ENCODE measurements at regions not wholly inside any gene's neighbourhood (a gene's known extent, or its start where the extent isn't known, plus 50 kb on each side); places are given as distances from the start of the nearest gene placed in this dataset.

DNA sequence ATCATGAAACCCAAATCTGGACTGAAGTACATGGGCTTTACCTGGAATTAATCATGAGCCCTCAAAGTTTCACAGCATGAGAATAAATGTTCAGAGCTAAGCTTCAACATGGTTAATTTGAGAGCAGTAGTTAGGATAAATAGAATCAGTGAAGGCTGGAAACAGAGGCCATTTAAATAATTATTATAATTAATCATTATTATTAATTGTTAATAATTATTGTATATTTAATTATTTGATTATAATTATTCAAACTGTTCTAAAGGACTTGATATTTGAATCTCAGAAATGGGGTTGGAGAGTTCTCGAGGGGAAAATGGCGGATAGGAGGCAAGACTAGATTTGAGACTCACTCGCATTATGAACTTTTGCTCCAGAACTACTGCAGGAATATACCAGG lies 119.6 kb upstream of the ITGA1 start:
- H3K27ac ChIP-seq: no peak overlapping the region
- intact Hi-C loops (cut with DNase I): loop anchor here in 1 of 2 donors (10.0 kb wide), 1 partner anchor 247 kb away; no protein-coding TSS in a partner anchor
- no peak for DNase-seq
- no peak for ATAC-seq
- WGBS, 3 donors: 97 to 99% (median 99%) methylated on average over 3 of the region's 3 CpGs
- peaks cover 0 to 3% (median 0%) of the 10 kb centered on the region in 3 donors for H3K27me3 ChIP-seq (ENCODE audit: insufficient read depth in 3 of 3, low read length in 2 of 3)
- no peaks in the 10 kb centered on the region for H3K36me3 ChIP-seq (ENCODE audit: insufficient read depth in 1 of 2, low read depth in 1 of 2)
- H3K4me1 ChIP-seq: no peaks in the 10 kb centered on the region
- no peaks in the 10 kb centered on the region for H3K9me3 ChIP-seq
- H3K4me3 ChIP-seq: no peak overlapping the region
- TF ChIP-seq, protein P1, sequence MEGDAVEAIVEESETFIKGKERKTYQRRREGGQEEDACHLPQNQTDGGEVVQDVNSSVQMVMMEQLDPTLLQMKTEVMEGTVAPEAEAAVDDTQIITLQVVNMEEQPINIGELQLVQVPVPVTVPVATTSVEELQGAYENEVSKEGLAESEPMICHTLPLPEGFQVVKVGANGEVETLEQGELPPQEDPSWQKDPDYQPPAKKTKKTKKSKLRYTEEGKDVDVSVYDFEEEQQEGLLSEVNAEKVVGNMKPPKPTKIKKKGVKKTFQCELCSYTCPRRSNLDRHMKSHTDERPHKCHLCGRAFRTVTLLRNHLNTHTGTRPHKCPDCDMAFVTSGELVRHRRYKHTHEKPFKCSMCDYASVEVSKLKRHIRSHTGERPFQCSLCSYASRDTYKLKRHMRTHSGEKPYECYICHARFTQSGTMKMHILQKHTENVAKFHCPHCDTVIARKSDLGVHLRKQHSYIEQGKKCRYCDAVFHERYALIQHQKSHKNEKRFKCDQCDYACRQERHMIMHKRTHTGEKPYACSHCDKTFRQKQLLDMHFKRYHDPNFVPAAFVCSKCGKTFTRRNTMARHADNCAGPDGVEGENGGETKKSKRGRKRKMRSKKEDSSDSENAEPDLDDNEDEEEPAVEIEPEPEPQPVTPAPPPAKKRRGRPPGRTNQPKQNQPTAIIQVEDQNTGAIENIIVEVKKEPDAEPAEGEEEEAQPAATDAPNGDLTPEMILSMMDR (IDR thresholded peaks at IDR 0.05): no peak

DNA sequence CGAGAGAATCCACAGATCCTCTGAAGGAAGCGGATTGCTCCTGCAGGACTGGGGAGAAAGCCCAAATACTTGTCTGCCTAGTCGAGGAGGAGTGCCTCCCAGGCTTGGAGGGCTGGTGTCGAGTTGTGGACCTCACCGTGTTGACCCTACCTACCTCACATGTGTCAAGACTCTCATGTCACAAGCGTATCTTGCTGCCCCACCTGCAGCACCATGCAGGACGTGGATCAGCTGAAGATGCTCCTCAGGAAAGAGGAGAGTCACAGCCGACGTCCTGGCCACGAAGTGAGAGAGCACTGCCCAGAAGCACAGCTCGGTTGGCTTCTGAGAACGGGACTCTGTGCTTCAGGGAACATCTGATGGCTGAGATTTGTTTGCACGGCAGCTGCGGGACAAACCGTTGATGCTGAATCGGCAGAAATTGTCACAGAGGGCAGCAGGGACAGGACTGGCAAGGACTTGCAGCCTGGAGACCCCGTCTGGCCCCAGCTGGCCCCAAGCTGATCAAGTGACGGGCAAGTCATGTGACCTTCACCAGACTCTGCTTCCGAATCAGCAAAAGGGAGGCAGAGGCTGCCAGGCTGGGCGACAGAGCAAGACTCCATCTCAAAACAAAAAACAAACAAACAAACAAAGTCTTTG lies 119.1 kb upstream of the ITGA1 start:
- no peak for ATAC-seq
- TF ChIP-seq, protein P1 (IDR thresholded peaks at IDR 0.05): no peak
- Histone ChIP-seq H3K4me1 (no peaks in the 10 kb centered on the region), H3K27me3 (ENCODE audit: insufficient read depth in 3 of 3, low read length in 2 of 3) (peaks cover 0 to 3% (median 0%) of the 10 kb centered on the region in 3 donors), H3K27ac (no peak overlapping the region), H3K4me3 (no peak overlapping the region), H3K9me3 (no peaks in the 10 kb centered on the region), H3K36me3 (ENCODE audit: insufficient read depth in 1 of 2, low read depth in 1 of 2) (no peaks in the 10 kb centered on the region)
- peak in 1 of 2 donors; percentile 36 for DNase-seq
- WGBS, 3 donors: 42 to 48% (median 46%) methylated on average over 20 of the region's 20 CpGs
- intact Hi-C loops (cut with DNase I): loop anchor here in 1 of 2 donors (10.0 kb wide), 1 partner anchor 246 kb away; no protein-coding TSS in a partner anchor

DNA sequence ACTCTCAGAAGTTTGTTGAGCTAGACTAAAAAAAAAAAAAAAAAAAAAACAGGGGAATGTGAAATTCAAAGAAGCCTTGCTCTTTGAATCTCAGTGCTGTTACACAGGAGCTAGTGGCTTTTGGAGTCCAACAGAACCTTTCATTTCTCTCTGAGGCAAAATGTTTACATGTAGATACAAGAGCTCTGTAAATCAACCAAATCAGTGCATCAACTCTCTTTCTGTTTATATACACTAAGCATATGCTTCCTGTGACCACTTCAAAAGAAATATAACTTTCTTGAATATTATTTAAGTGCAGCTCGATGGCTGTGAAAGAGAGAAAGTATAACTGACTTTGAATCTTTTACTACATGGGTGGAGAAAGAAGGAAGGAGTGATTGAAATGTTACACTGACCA lies 115.3 kb upstream of the ITGA1 start:
- ATAC-seq (no peak), DNase-seq (no peak)
- Histone ChIP-seq H3K36me3 (ENCODE audit: insufficient read depth in 1 of 2, low read depth in 1 of 2) (no peaks in the 10 kb centered on the region), H3K9me3 (no peaks in the 10 kb centered on the region), H3K27ac (no peak overlapping the region), H3K4me1 (no peaks in the 10 kb centered on the region), H3K4me3 (no peak overlapping the region), H3K27me3 (ENCODE audit: insufficient read depth in 3 of 3, low read length in 2 of 3) (peaks cover 0 to 3% (median 0%) of the 10 kb centered on the region in 3 donors)
- intact Hi-C loops (cut with DNase I): no loop called here
- WGBS, 3 donors: 17 to 32% (median 29%) methylated on average over 1 of the region's 1 CpG
- TF ChIP-seq, protein P1 (IDR thresholded peaks at IDR 0.05): no peak

- TF ChIP-seq, protein P1 (IDR thresholded peaks at IDR 0.05): no peak
- ATAC-seq (no peak), DNase-seq (no peak)
- Histone ChIP-seq H3K9me3 (no peaks in the 10 kb centered on the region), H3K4me1 (no peaks in the 10 kb centered on the region), H3K27ac (no peak overlapping the region), H3K4me3 (no peak overlapping the region), H3K27me3 (ENCODE audit: insufficient read depth in 3 of 3, low read length in 2 of 3) (peaks cover 0 to 3% (median 0%) of the 10 kb centered on the region in 3 donors), H3K36me3 (ENCODE audit: insufficient read depth in 1 of 2, low read depth in 1 of 2) (no peaks in the 10 kb centered on the region)
- WGBS, 3 donors: 26 to 46% (median 33%) methylated on average over 3 of the region's 3 CpGs
- intact Hi-C loops (cut with DNase I): no loop called here
Observed at GRCh38 chr5:52673495-52673894, 114.2 kb upstream of the ITGA1 start.

Measured in psoas muscle (tissue), 7 donors.